Activated naive CD8-positive, alpha-beta T cell (primary cell): ENCODE measurements at regions not wholly inside any gene's neighbourhood (a gene's known extent, or its start where the extent isn't known, plus 50 kb on each side); places are given as distances from the start of the nearest gene placed in this dataset.

Experiments
- H3K27ac Mint-ChIP-seq: one replicate; pipeline ENCODE4 v1.8.0; 2021; ENCODE audit warnings: mixed read lengths
- H3K27me3 Mint-ChIP-seq: one replicate; pipeline ENCODE4 v1.8.0; 2021; ENCODE audit warnings: mixed read lengths
- H3K36me3 Mint-ChIP-seq: one replicate; pipeline ENCODE4 v1.8.0; 2021; ENCODE audit warnings: mixed read lengths
- H3K4me1 Mint-ChIP-seq: one replicate; pipeline ENCODE4 v1.8.0; 2021; ENCODE audit warnings: low read depth, mixed read lengths
- H3K4me3 Mint-ChIP-seq: one replicate; pipeline ENCODE4 v1.8.0; 2021; ENCODE audit warnings: mild to moderate bottlenecking, mixed read lengths
- H3K9me3 Mint-ChIP-seq: one replicate; pipeline ENCODE4 v1.8.0; 2021; ENCODE audit warnings: low read depth, mixed read lengths

GRCh38 chr3:187795207-187795960, 50.1 kb upstream of the BCL6 start:
- Mint-ChIP-seq H3K27me3 (no peaks in the 10 kb centered on the region), H3K27ac (no peak overlapping the region), H3K4me1 (peaks cover 30% of the 10 kb centered on the region), H3K36me3 (peaks cover 2% of the 10 kb centered on the region), H3K9me3 (no peaks in the 10 kb centered on the region), H3K4me3 (no peak overlapping the region)

DNA sequence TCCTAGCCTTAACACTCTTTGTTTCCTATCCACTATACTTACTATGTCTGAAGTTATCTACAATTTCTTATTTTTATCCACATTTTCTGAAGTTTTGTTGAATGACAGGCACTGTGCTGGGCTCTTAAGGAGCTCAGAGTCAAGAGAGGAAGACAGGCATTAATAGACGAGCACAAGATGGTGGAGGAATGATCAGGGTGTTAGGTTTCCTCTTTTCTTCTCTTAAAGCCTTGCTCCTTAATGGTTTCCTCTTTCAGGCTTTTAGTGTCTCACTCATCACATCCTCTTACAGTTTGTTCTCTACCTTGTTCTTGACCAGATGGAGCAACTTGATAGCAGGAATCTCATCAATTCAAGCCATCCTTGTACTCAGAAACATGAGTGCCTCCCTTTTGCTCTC, 52.9 kb upstream of the BCL6 start:
- H3K9me3 Mint-ChIP-seq, result no peaks in the 10 kb centered on the region
- H3K27me3 Mint-ChIP-seq, result no peaks in the 10 kb centered on the region
- peak overlapping the region; percentile 8 for H3K4me3 Mint-ChIP-seq
- H3K4me1 Mint-ChIP-seq, result peaks cover 50% of the 10 kb centered on the region
- peaks cover 2% of the 10 kb centered on the region for H3K36me3 Mint-ChIP-seq
- peak overlapping the region; percentile 89 for H3K27ac Mint-ChIP-seq

- peak overlapping the region; percentile 8 for H3K4me3 Mint-ChIP-seq
Observed at GRCh38 chr3:187798531-187799530, 53.6 kb upstream of the BCL6 start.

GRCh38 chr3:187799942-187800641, 54.8 kb upstream of the BCL6 start:
- H3K27ac Mint-ChIP-seq, result peak overlapping the region; percentile 89
- H3K4me1 Mint-ChIP-seq, result peaks cover 64% of the 10 kb centered on the region
- peak overlapping the region; percentile 61 for H3K4me3 Mint-ChIP-seq
- no peaks in the 10 kb centered on the region for H3K9me3 Mint-ChIP-seq
- H3K27me3 Mint-ChIP-seq, result no peaks in the 10 kb centered on the region
- H3K36me3 Mint-ChIP-seq, result peaks cover 2% of the 10 kb centered on the region

More at GRCh38 chr3:187798531-187799530, 53.6 kb upstream of the BCL6 start:
- H3K27me3 Mint-ChIP-seq, result no peaks in the 10 kb centered on the region
- H3K4me1 Mint-ChIP-seq, result peaks cover 54% of the 10 kb centered on the region
- H3K36me3 Mint-ChIP-seq, result peaks cover 2% of the 10 kb centered on the region
- H3K9me3 Mint-ChIP-seq, result no peaks in the 10 kb centered on the region
- H3K27ac Mint-ChIP-seq, result peak overlapping the region; percentile 89

DNA sequence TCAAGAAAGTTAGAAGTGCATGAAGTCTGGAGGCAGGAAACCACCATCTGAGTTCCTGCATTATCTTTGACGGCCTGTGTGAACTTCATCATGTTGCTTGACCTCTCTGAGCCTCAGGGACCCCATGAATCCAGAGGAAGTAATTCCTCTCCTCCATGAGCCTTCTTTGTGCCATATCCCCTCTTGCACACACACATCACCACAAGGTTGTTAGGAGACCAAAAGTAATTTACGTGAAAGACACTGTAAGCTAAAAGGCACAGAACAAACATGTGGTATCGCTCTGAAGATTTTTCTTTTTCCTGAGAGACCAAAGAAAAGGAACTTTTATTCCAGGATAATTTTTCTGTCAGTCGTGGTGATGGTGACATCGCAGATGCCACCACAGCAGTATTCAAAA, 55.9 kb upstream of the BCL6 start:
- Mint-ChIP-seq H3K9me3 (no peaks in the 10 kb centered on the region), H3K27ac (peak overlapping the region; percentile 52), H3K27me3 (no peaks in the 10 kb centered on the region), H3K4me3 (no peak overlapping the region), H3K4me1 (peaks cover 67% of the 10 kb centered on the region), H3K36me3 (peaks cover 5% of the 10 kb centered on the region)

DNA sequence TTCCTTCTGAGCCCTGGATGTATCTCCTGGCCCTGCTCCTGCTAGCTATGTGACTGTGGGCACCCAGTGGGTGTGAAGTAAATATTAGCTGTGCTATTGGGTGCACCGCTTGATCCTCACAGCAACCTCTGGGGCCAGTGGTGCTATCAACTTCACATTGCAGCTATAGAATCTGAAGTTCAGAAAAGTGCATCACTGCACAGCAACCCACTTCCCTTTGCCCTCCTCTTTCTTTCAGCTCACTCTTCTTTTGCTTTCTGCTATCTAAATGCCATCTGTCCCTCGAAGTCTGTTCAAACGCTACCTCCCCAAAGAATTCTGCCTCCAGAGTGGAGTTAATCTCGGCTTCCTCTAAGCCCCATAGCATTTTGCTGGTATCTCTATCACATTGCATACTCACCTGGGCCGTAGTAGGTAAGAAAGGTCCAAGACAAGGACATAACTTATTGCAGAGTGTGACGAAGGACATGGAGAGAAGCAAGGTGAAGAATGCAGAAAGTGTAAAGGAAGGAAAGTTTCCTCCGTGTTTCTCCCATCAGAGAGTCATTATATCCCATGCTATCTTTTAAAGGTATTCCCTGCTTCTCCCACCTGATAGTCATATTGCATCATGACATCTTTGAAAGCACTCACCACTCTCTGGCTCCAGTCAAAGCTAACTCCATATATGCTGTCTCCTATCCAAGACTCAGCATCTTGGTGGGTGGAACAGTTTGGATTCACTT, 57.1 kb upstream of the BCL6 start:
- no peaks in the 10 kb centered on the region for H3K27me3 Mint-ChIP-seq

DNA sequence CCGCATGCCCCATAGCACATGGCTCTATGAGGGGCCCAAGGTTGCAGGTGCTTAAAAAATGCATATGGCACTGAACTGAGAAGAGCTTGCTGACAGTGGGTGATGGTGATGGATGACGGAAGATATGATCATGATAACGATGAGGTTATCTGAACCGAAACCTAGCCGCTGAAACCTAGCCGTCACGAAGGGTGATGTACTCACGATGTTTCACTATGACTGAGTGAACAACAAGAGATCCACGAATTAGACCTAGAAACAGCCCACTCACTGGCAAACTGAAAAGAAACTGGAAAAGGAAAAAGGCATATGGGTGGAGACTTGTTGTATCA, 57.6 kb upstream of the BCL6 start:
- Mint-ChIP-seq H3K27ac (peak overlapping the region; percentile 84), H3K27me3 (no peaks in the 10 kb centered on the region), H3K4me3 (peak overlapping the region; percentile 25), H3K9me3 (no peaks in the 10 kb centered on the region), H3K36me3 (peaks cover 4% of the 10 kb centered on the region), H3K4me1 (peaks cover 77% of the 10 kb centered on the region)

More for the DNA sequence above, 57.1 kb upstream of the BCL6 start:
- Mint-ChIP-seq H3K4me3 (no peak overlapping the region), H3K36me3 (peaks cover 5% of the 10 kb centered on the region), H3K9me3 (no peaks in the 10 kb centered on the region), H3K4me1 (peaks cover 77% of the 10 kb centered on the region), H3K27ac (peak overlapping the region; percentile 84)

DNA sequence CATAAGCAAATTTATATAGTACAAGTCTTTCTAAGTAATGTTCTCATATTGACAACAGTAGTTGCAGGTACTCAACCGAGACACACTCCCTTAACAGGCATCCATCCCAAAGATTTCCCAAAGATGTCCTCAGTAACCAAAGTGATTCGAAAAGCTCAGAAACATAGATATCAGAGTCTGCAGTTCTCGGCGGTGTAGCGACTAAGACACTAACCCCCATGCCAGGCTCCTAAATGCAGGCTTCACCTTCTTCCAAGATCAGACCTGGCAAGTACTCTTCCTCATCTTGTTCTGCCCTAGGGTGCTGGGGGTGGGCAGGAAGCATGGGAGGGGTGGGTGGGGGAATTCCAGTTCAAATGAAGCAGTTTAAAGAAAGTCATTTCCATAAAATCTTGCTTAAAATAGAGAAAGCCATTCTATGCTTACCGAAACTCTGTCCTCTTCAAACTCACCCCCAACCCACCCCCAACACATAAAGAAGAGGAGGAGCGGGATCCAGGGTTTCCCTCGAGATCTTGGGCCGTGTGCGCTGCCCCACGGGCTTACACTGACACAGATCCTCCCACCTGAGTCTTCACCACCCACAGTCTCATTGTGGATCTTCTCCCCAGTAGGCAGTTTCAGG, 59.0 kb upstream of the BCL6 start:
- Mint-ChIP-seq H3K36me3 (peaks cover 2% of the 10 kb centered on the region), H3K4me3 (no peak overlapping the region), H3K9me3 (no peaks in the 10 kb centered on the region), H3K4me1 (peaks cover 64% of the 10 kb centered on the region), H3K27me3 (no peaks in the 10 kb centered on the region), H3K27ac (peak overlapping the region; percentile 54)

- peak overlapping the region; percentile 46 for H3K27ac Mint-ChIP-seq
- H3K36me3 Mint-ChIP-seq, result peaks cover 2% of the 10 kb centered on the region
- no peak overlapping the region for H3K4me3 Mint-ChIP-seq
- H3K9me3 Mint-ChIP-seq, result no peaks in the 10 kb centered on the region
- H3K4me1 Mint-ChIP-seq, result peaks cover 59% of the 10 kb centered on the region
- H3K27me3 Mint-ChIP-seq, result no peaks in the 10 kb centered on the region
Observed at GRCh38 chr3:187804745-187805121, 59.5 kb upstream of the BCL6 start.

- H3K36me3 Mint-ChIP-seq, result peaks cover 2% of the 10 kb centered on the region
- peaks cover 50% of the 10 kb centered on the region for H3K4me1 Mint-ChIP-seq
- no peaks in the 10 kb centered on the region for H3K27me3 Mint-ChIP-seq
- peak overlapping the region; percentile 8 for H3K27ac Mint-ChIP-seq
- no peak overlapping the region for H3K4me3 Mint-ChIP-seq
- no peaks in the 10 kb centered on the region for H3K9me3 Mint-ChIP-seq
Observed at GRCh38 chr3:187805774-187806173, 60.5 kb upstream of the BCL6 start.

DNA sequence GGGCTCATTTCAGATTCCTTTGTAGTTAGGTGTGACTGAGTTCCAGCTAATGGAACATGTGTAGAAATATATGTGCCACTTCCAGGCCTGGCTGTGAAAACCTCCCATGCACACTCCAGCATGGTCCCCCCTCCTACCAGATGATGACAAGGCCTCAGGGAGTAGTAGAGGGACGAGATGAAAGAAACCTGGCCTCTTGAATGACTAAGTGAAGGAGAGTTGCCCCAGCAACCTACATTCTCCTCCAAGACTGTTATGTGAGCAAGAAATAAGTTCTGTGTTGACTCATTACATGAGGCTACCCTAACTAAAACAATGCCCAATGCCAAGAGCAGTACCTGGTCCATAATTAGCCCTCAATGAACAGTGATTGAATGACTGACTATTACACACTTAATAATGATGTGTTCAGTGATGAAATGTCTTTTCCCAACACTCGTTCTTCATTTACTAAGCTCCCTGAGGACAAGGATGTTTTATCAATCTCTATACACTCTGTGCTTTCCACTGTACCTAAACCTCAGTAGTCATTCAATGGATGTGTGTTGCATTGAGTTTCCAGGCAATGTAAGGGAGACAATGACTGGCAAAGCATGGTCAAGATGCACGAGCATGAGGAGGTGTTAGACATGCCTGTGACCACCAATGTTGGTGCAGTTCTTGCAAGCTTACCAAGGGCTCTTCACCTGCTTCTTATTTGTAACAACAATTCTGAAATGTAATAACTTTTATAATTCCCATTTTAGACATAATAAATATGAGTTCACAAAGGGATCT, 62.0 kb upstream of the BCL6 start:
- H3K4me3 Mint-ChIP-seq, result no peak overlapping the region
- no peaks in the 10 kb centered on the region for H3K9me3 Mint-ChIP-seq
- no peaks in the 10 kb centered on the region for H3K27me3 Mint-ChIP-seq
- H3K36me3 Mint-ChIP-seq, result peaks cover 2% of the 10 kb centered on the region
- peak overlapping the region; percentile 23 for H3K27ac Mint-ChIP-seq
- H3K4me1 Mint-ChIP-seq, result peaks cover 39% of the 10 kb centered on the region

- Mint-ChIP-seq H3K9me3 (no peaks in the 10 kb centered on the region), H3K4me3 (no peak overlapping the region), H3K36me3 (peaks cover 2% of the 10 kb centered on the region), H3K4me1 (peaks cover 28% of the 10 kb centered on the region), H3K27ac (no peak overlapping the region), H3K27me3 (no peaks in the 10 kb centered on the region)
Observed at GRCh38 chr3:187808527-187808895, 63.2 kb upstream of the BCL6 start.

- Mint-ChIP-seq H3K27ac (no peak overlapping the region), H3K36me3 (peaks cover 2% of the 10 kb centered on the region), H3K9me3 (no peaks in the 10 kb centered on the region), H3K27me3 (no peaks in the 10 kb centered on the region), H3K4me1 (peaks cover 20% of the 10 kb centered on the region), H3K4me3 (no peak overlapping the region)
Observed at GRCh38 chr3:187809612-187809991, 64.3 kb upstream of the BCL6 start.
